ENCODE measurements at regions not wholly inside any gene's neighbourhood (a gene's known extent, or its start where the extent isn't known, plus 50 kb on each side); places are given as distances from the start of the nearest gene placed in this dataset.
"Not testable (repeated sequence)": the region's sequence is repeated elsewhere in the genome, so short reads cannot be mapped to it uniquely, and the experiment has no call there.

DNA sequence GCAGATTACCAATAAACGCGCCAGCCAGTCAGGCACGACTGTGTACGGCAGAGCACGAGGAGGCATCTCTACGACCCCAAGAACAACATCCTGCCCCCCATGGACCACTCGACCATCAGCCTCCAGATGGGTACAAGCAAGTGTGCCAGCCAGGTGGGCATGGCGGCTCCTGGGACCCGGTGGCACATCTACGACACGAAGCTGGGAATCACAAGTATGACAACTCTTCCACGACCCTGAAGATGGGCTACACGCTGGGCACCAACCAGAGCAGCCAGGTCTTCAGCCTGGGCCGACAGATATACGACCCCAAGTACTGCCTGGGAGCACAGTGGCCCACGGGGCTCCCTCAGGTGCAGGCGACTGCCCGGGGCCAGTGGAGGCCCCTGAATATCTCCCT is 217.6 kb downstream of the POTED start:
- no peak overlapping the region for H3K27ac ChIP-seq
- TF ChIP-seq, protein P1, sequence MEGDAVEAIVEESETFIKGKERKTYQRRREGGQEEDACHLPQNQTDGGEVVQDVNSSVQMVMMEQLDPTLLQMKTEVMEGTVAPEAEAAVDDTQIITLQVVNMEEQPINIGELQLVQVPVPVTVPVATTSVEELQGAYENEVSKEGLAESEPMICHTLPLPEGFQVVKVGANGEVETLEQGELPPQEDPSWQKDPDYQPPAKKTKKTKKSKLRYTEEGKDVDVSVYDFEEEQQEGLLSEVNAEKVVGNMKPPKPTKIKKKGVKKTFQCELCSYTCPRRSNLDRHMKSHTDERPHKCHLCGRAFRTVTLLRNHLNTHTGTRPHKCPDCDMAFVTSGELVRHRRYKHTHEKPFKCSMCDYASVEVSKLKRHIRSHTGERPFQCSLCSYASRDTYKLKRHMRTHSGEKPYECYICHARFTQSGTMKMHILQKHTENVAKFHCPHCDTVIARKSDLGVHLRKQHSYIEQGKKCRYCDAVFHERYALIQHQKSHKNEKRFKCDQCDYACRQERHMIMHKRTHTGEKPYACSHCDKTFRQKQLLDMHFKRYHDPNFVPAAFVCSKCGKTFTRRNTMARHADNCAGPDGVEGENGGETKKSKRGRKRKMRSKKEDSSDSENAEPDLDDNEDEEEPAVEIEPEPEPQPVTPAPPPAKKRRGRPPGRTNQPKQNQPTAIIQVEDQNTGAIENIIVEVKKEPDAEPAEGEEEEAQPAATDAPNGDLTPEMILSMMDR (conservative IDR thresholded peaks at IDR 0.05), result no peak

DNA sequence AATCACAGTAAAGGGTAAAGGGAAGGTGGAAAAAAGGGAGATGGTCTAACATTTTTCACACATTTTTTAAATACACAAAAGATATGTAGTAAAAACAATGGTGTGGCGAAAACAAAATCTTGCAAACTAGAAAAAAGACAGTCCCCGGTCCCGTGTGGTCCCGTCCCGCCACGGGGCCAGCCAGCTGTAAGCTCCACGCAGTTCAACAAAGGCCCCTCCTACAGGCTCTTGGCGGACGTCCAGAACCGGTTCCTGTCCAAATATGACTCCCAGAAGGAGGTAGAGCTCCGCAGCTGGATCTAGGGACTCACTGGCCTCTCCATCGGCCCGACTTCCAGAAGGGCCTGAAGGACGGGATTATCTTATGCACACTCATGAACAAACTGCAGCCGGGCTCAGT is 216.9 kb downstream of the POTED start:
- not testable (repeated sequence) for H3K27ac ChIP-seq

DNA sequence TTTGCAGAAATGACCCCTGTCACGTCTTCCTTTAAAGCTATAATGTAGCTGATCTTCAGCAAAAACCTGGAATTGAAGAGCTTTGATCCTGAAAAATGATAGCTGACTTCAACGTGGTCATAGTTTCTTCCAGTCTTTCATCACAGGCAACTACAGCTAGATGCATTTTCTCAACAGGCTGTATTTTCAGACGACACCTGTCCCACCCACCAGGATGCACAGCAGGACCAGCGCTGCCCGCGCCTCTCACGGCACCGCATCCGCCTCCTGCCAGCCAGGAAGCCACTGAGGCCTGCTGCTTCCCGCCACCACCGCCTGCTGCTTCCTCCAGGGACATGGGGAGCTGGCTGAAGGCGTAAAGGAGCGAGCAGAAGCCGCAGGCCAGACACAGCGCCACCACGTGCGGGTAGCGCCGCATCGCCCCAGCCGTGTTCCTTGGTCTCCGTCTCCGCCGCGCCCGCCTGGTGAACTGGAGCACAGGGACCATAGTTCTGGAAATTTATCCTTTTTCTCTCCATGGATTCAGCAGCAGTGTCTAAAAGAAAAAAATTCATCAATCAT is 215.7 kb downstream of the POTED start:
- not testable (repeated sequence) for H3K27ac ChIP-seq

DNA sequence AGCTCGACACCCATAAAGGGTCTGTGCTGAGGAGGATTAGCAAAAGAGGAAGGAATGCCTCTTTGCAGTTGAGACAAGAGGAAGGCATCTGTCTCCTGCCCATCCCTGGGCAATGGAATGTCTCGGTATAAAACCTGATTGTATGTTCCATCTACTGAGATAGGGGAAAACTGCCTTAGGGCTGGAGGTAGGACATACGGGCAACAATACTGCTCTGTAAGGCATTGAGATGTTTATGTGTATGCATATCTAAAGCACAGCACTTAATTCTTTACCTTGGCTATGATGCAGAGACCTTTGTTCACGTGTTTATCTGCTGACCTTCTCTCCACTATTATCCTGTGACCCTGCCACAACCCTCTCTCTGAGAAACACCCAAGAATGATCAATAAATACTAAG is 210.7 kb downstream of the POTED start:
- H3K27ac ChIP-seq, result not testable (repeated sequence)

DNA sequence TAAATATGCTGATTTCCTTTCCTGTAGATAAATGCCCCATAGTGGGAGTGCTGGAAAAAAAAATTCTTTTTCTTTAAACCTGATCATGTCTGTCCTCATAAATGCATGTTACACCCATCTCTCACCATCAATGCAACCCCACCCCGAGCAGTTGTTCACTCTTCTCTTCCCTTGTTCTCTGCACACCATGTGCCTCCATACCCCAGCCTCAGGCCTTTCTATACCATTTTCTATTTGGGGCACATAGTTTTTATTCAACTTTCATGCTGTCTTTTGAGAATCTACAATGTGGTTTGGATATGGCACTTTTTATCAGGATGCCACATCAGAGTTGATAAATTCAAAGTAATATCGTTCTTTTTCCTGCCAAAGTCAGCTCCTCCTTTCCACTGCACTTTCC is 202.6 kb downstream of the POTED start:
- not testable (repeated sequence) for H3K27ac ChIP-seq

DNA sequence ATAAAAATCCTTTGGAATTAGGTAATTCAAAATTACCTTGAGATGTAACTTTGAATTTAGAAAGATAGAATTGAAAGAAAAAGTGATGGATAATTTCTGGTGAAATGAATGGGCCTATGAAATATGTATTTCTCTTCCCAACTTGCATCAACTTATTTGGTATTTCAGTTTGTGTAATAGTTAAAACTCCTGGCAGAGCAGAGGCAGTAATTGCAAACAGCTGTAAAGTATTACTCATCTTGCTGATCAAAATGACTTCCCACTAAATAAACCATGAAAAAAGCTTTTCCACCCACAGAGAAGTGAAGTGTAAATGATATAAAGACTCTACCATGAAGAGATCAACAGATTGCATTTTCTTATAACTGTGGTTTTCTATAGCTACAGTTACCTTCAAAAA is 201.0 kb downstream of the POTED start:
- not testable (repeated sequence) for H3K27ac ChIP-seq

DNA sequence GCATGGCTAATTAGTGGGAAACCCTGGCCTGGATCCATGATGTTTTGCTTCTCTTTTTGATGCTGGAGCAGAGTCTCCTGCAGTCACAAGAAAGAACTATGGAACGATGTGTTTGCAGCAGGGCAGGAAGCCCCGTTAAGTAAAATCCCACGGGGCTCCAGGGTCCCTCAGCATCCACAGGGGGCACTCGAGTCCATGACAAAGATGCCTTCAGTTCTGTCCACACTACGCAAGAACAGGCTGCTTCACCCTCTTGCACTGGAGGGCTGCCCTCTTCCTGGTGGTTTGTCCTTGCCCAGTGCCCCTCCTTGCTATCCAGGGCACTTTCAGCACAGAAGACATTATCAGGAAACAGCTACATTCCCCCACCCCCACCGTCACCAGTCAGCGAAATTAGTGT is 196.9 kb downstream of the POTED start:
- H3K27ac ChIP-seq, result not testable (repeated sequence)

DNA sequence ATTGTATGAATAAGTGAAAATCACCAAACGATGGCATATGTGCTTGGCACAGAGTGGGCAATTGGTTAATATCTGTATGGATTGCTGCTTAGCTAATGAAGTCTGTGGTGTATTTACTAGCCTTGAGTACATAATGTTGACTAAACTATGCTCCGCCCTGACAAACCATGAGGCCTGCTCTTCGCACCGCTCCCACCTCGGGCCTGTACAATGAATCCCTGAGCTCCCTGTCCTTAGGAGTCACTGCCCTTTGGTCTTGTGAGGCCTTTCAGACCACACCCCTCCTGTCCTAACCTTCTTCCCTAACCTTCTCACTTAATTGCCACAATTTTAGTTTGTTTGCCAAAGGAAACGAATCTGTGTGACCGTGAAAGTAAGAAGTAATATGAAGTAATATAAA is 193.2 kb downstream of the POTED start:
- H3K27ac ChIP-seq, result not testable (repeated sequence)
